GM12873 (cell line): ENCODE measurements at regions not wholly inside any gene's neighbourhood (a gene's known extent, or its start where the extent isn't known, plus 50 kb on each side); places are given as distances from the start of the nearest gene placed in this dataset.

Source experiments
- CTCF ChIP-seq: IDR thresholded peaks from 2 replicates; pipeline ENCODE4 v1.5.1; 2012; ENCODE audit warnings: low read depth, mild to moderate bottlenecking, moderate library complexity, low read length, control low read depth; ENCODE audit not compliant: insufficient read depth; ENCODE audit errors: missing control alignments

GRCh38 chr6:14676977-14677781 is 559.6 kb downstream of the CD83 start:
- no peak for TF ChIP-seq CTCF

GRCh38 chr6:14681699-14682487 is 564.0 kb upstream of the JARID2 start:
- TF ChIP-seq CTCF = no peak

- no peak for TF ChIP-seq CTCF
Measured at GRCh38 chr6:14682812-14683211, 563.1 kb upstream of the JARID2 start.

- no peak for TF ChIP-seq CTCF
Measured at GRCh38 chr6:14689639-14690038, 556.2 kb upstream of the JARID2 start.

- no peak for TF ChIP-seq CTCF
Measured at GRCh38 chr6:14690120-14691056, 555.5 kb upstream of the JARID2 start.

- TF ChIP-seq CTCF = no peak
Measured at GRCh38 chr6:14692208-14692607, 553.7 kb upstream of the JARID2 start.
